Coronary artery (tissue), 2 donors: ENCODE measurements at regions not wholly inside any gene's neighbourhood (a gene's known extent, or its start where the extent isn't known, plus 50 kb on each side); places are given as distances from the start of the nearest gene placed in this dataset.

Experiments
- DNase-seq: peaks from one replicate; pipeline ENCODE4 v3.0.0-alpha.2; 2017; ENCODE audit warnings: low spot score
- H3K27ac ChIP-seq, 2 donors: fragments of 200-600 bp; sonication (generic); one replicate each; pipeline ENCODE4 v1.5.1; 2016 to 2019
- H3K4me3 ChIP-seq: fragments of 200-600 bp; sonication (generic); 2 replicates; pipeline ENCODE4 v1.5.1; 2016; ENCODE audit warnings: mild to moderate bottlenecking, moderate library complexity
- CTCF ChIP-seq: fragments of 200-600 bp; sonication (generic); IDR thresholded peaks from one replicate; pipeline ENCODE4 v1.5.1; 2019; ENCODE audit warnings: antibody characterized with exemption

- Histone ChIP-seq H3K4me3 (no peak overlapping the region), H3K27ac (no peak overlapping the region)
- TF ChIP-seq CTCF = no peak
- DNase-seq = no peak
Observed at GRCh38 chr13:109867766-109868165, 81.4 kb upstream of the IRS2 start.

GRCh38 chr13:109862627-109863026 lies 76.2 kb upstream of the IRS2 start:
- Histone ChIP-seq H3K4me3 (no peak overlapping the region), H3K27ac (no peak overlapping the region)
- no peak for DNase-seq
- no peak for TF ChIP-seq CTCF

- no peak overlapping the region for H3K4me3 ChIP-seq
- H3K27ac ChIP-seq = no peak overlapping the region
- no peak for TF ChIP-seq CTCF
- DNase-seq = no peak
Observed at GRCh38 chr13:109859898-109860297, 73.5 kb upstream of the IRS2 start.

- no peak overlapping the region for H3K27ac ChIP-seq
- DNase-seq = no peak
- no peak overlapping the region for H3K4me3 ChIP-seq
- TF ChIP-seq CTCF = no peak
Observed at GRCh38 chr13:109859216-109859835, 72.9 kb upstream of the IRS2 start.

GRCh38 chr13:109858319-109858718 lies 71.9 kb upstream of the IRS2 start:
- Histone ChIP-seq H3K27ac (no peak overlapping the region), H3K4me3 (no peak overlapping the region)
- TF ChIP-seq CTCF = no peak
- no peak for DNase-seq

DNA sequence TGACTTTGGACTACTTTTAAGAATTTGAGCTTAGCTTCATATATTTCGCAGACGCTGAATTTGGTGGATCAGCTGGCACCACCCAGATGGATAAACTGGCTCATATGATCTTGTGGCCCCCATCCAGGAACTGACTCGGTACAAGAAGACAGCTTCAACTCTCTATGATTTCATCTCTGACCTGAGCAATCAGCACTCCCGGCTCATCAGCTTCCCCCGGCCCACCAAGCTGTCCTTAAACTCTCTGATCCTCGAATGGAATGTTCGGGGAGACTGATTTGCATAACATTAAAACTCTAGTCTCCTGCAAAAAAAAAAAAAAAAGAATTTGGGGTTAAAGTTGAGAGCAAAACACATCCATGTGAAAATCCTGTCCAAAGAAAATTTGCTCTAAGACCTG lies 71.4 kb upstream of the IRS2 start:
- Histone ChIP-seq H3K27ac (no peak overlapping the region), H3K4me3 (no peak overlapping the region)
- no peak for TF ChIP-seq CTCF
- DNase-seq = no peak

- Histone ChIP-seq H3K27ac (no peak overlapping the region), H3K4me3 (no peak overlapping the region)
- no peak for DNase-seq
- TF ChIP-seq CTCF = no peak
Observed at GRCh38 chr13:109857325-109857724, 70.9 kb upstream of the IRS2 start.
